ENCODE measurements at regions not wholly inside any gene's neighbourhood (a gene's known extent, or its start where the extent isn't known, plus 50 kb on each side); places are given as distances from the start of the nearest gene placed in this dataset.

- H3K4me3 ChIP-seq = no peak overlapping the region
- DNase-seq (ENCODE audit: low read depth in 1 of 2, low spot score in 1 of 2) = no peak
- no peak overlapping the region for H3K27ac ChIP-seq
- H3K9me3 ChIP-seq (ENCODE audit: low read depth) = no peaks in the 10 kb centered on the region
- no peaks in the 10 kb centered on the region for H3K27me3 ChIP-seq
- TF ChIP-seq CTCF (IDR thresholded peaks at IDR 0.05; ENCODE audit: low read depth, low read length) = no peak
- H3K36me3 ChIP-seq = no peaks in the 10 kb centered on the region
- no peaks in the 10 kb centered on the region for H3K4me1 ChIP-seq (ENCODE audit: low read depth)
Measured at GRCh38 chr6:130740308-130740707, 86.9 kb upstream of the SMLR1 start.

- Histone ChIP-seq H3K27me3 (no peaks in the 10 kb centered on the region), H3K4me3 (no peak overlapping the region), H3K36me3 (no peaks in the 10 kb centered on the region), H3K9me3 (ENCODE audit: low read depth) (no peaks in the 10 kb centered on the region), H3K4me1 (ENCODE audit: low read depth) (no peaks in the 10 kb centered on the region), H3K27ac (no peak overlapping the region)
- TF ChIP-seq CTCF (IDR thresholded peaks at IDR 0.05; ENCODE audit: low read depth, low read length) = no peak
- DNase-seq (ENCODE audit: low read depth in 1 of 2, low spot score in 1 of 2) = no peak
Measured at GRCh38 chr6:130742131-130742681, 85.0 kb upstream of the SMLR1 start.

DNA sequence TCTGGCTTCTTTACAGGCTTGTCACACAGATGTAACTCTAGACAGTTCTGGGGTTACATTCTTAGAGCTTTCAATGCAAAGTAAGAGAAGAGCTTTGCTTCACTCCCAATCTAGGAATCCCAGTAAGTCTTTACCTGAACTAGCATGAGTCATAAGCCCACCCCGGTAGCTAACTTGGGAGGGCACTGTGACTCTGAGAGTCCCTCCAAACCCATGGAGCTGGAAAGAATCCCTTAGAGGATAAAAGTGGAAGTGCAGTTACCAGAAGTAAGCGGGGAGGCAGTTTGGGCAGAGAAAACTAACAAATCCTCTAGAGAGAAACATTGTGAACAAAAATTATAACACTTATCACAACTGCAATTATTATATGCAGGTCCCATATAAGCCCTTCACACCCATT, 84.0 kb upstream of the SMLR1 start:
- Histone ChIP-seq H3K27me3 (no peaks in the 10 kb centered on the region), H3K36me3 (no peaks in the 10 kb centered on the region), H3K9me3 (ENCODE audit: low read depth) (no peaks in the 10 kb centered on the region), H3K4me3 (no peak overlapping the region), H3K27ac (no peak overlapping the region), H3K4me1 (ENCODE audit: low read depth) (no peaks in the 10 kb centered on the region)
- DNase-seq (ENCODE audit: low read depth in 1 of 2, low spot score in 1 of 2) = no peak
- no peak for TF ChIP-seq CTCF (IDR thresholded peaks at IDR 0.05; ENCODE audit: low read depth, low read length)

DNA sequence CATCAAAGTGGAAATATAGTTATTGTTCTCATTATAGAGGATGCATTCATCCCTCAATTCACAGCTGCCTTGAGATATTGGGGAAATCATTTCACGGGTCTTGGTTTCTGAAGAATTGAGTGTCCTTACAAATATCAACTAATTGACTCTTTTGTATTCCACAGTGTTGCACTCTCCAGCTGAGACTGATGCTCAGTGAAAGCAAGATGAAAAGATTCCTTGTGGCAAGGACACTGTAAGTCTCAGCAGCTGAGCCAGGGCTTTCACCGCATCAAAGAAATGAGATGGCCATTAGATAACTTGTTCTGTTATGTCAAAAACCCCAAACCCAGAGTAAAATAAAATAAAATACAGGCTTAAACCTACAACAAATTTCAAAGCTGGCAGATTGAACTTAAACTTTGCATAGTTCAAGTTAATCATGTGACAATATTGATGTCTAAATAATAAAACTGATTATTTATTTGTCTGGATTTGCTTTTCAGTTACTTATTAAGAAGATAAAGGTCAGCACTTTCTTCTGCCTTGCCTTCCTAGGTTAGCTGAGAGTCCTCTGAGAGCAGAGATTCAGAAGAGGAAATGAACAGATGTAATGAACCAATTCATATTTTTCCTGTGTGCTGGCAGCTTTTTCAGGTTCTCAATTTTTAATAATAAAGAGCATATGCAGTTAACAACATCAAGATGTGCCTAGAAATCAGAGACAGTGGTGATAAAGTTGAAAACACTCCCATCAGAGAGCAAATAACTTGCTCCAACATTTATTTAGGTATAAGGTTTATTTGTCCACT, 82.4 kb upstream of the SMLR1 start:
- H3K4me1 ChIP-seq (ENCODE audit: low read depth) = no peaks in the 10 kb centered on the region
- H3K4me3 ChIP-seq = no peak overlapping the region
- H3K9me3 ChIP-seq (ENCODE audit: low read depth) = no peaks in the 10 kb centered on the region
- no peak for DNase-seq (ENCODE audit: low read depth in 1 of 2, low spot score in 1 of 2)
- H3K27me3 ChIP-seq = no peaks in the 10 kb centered on the region
- TF ChIP-seq CTCF (IDR thresholded peaks at IDR 0.05; ENCODE audit: low read depth, low read length) = no peak
- H3K27ac ChIP-seq = no peak overlapping the region
- H3K36me3 ChIP-seq = no peaks in the 10 kb centered on the region

DNA sequence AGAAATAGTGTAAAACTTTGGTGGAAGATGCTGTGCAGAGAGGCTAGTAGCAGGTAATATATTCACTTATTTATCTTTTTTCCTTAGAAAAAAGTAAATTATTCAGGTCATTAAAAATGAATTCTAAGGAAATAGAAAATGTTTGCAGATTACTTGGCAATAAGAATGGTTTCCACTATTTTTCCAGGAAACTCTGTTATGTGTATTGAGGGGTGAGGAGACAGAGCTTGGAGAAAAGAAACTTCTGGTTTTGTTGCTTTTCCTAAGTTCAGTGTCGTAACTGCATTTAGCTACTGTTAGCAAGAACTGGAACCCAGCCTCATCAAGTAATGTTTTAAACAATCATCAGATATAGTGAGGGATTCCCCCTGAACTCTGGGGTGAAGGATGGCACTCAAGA, 79.2 kb upstream of the SMLR1 start:
- no peak for DNase-seq (ENCODE audit: low read depth in 1 of 2, low spot score in 1 of 2)
- H3K36me3 ChIP-seq = no peaks in the 10 kb centered on the region
- TF ChIP-seq CTCF (IDR thresholded peaks at IDR 0.05; ENCODE audit: low read depth, low read length) = no peak
- no peak overlapping the region for H3K27ac ChIP-seq
- no peaks in the 10 kb centered on the region for H3K4me1 ChIP-seq (ENCODE audit: low read depth)
- no peak overlapping the region for H3K4me3 ChIP-seq
- H3K9me3 ChIP-seq (ENCODE audit: low read depth) = no peaks in the 10 kb centered on the region
- no peaks in the 10 kb centered on the region for H3K27me3 ChIP-seq
